Keratinocyte (primary cell): ENCODE measurements at regions not wholly inside any gene's neighbourhood (a gene's known extent, or its start where the extent isn't known, plus 50 kb on each side); places are given as distances from the start of the nearest gene placed in this dataset.

Experiments used
- DNase-seq: peaks from one replicate; pipeline ENCODE4 v3.0.0-alpha.2; 2011; ENCODE audit warnings: low read depth, missing footprints, low spot score
- FAIRE-seq: peaks from 2 replicates; lab custom pipeline; 2011; peaks lifted over from hg19 to GRCh38; lab: Jason Lieb, UNC
- H2AFZ ChIP-seq: 2 replicates; pipeline ENCODE4 v1.6.0; 2012; ENCODE audit warnings: low read length, control low read depth, inconsistent platforms; ENCODE audit not compliant: control insufficient read depth
- H3K27ac ChIP-seq: 2 replicates; pipeline ENCODE4 v1.5.1; 2011; ENCODE audit warnings: low read length; ENCODE audit not compliant: control insufficient read depth, insufficient read depth
- H3K27me3 ChIP-seq: 3 replicates; pipeline ENCODE4 v1.6.0; 2011; ENCODE audit warnings: low read length; ENCODE audit not compliant: control insufficient read depth, insufficient read depth; ENCODE audit errors: extremely low read depth
- H3K36me3 ChIP-seq, 2 experiments: 2 replicates in 1 of 2; 3 replicates in 1 of 2; pipeline ENCODE4 v1.5.1; 2011; ENCODE audit warnings: low read length in 2 of 2, mild to moderate bottlenecking in 1 of 2; ENCODE audit not compliant: control insufficient read depth in 2 of 2, insufficient read depth in 2 of 2; ENCODE audit errors: extremely low read depth in 1 of 2
- H3K4me1 ChIP-seq: 3 replicates; pipeline ENCODE4 v1.5.1; 2011; ENCODE audit warnings: low read length; ENCODE audit not compliant: control insufficient read depth, insufficient read depth; ENCODE audit errors: extremely low read depth
- H3K4me2 ChIP-seq: 3 replicates; pipeline ENCODE4 v1.6.0; 2011; ENCODE audit warnings: low read depth, low read length; ENCODE audit not compliant: control insufficient read depth, insufficient read depth; ENCODE audit errors: extremely low read depth
- H3K4me3 ChIP-seq, 3 experiments: fragments of 200-600 bp in 1 of 3; sonication (generic) in 1 of 3; 2 replicates in 2 of 3; 3 replicates in 1 of 3; pipeline ENCODE4 v1.5.1; 2011 to 2016; ENCODE audit warnings: low read length in 3 of 3, mild to moderate bottlenecking in 3 of 3, control low read depth in 2 of 3, inconsistent platforms in 1 of 3, low read depth in 1 of 3, mixed read lengths in 1 of 3, mixed run types in 1 of 3, moderate library complexity in 1 of 3; ENCODE audit not compliant: control insufficient read depth in 2 of 3, insufficient read depth in 2 of 3; ENCODE audit errors: extremely low read depth in 1 of 3
- H3K79me2 ChIP-seq: 2 replicates; pipeline ENCODE4 v1.6.0; 2012; ENCODE audit warnings: low read length; ENCODE audit not compliant: control insufficient read depth, insufficient read depth
- H3K9ac ChIP-seq: 3 replicates; pipeline ENCODE4 v1.6.0; 2011; ENCODE audit warnings: low read length; ENCODE audit not compliant: control insufficient read depth, insufficient read depth; ENCODE audit errors: extremely low read depth
- H3K9me1 ChIP-seq: 3 replicates; pipeline ENCODE4 v1.6.0; 2011; ENCODE audit warnings: low read length; ENCODE audit not compliant: control insufficient read depth, insufficient read depth; ENCODE audit errors: extremely low read depth
- H3K9me3 ChIP-seq: 2 replicates; pipeline ENCODE4 v1.5.1; 2012; ENCODE audit warnings: low read depth, low read length; ENCODE audit not compliant: control insufficient read depth
- H4K20me1 ChIP-seq: 3 replicates; pipeline ENCODE4 v1.6.0; 2011; ENCODE audit warnings: low read length; ENCODE audit not compliant: control insufficient read depth, insufficient read depth; ENCODE audit errors: extremely low read depth
- EZH2 ChIP-seq: IDR thresholded peaks from one replicate; pipeline ENCODE4 v1.6.1; 2012; ENCODE audit warnings: inconsistent platforms, mild to moderate bottlenecking, low read length, moderate library complexity
- dilution Hi-C: fragments of 300-500 bp; cut with MboI; formaldehyde crosslinking; loops from one replicate; pipeline ENCODE4 v1.7.0; 2020; ENCODE audit warnings: low sequenced_read_pairs; ENCODE audit not compliant: extremely low pct_ligation_motif_present
- TF ChIP-seq, protein P1 (sequence below), 3 experiments: IDR thresholded peaks in 1 of 3; conservative IDR thresholded peaks in 1 of 3; optimal IDR thresholded peaks in 1 of 3; 2 replicates in 2 of 3; 3 replicates in 1 of 3; pipeline versions ENCODE3 to v1.5.1; 2011; ENCODE audit warnings: low read length in 3 of 3, mild to moderate bottlenecking in 3 of 3, moderate library complexity in 2 of 3, control low read depth in 1 of 3, inconsistent platforms in 1 of 3; ENCODE audit not compliant: insufficient read depth in 2 of 3; ENCODE audit errors: extremely low read depth in 1 of 3

DNA sequence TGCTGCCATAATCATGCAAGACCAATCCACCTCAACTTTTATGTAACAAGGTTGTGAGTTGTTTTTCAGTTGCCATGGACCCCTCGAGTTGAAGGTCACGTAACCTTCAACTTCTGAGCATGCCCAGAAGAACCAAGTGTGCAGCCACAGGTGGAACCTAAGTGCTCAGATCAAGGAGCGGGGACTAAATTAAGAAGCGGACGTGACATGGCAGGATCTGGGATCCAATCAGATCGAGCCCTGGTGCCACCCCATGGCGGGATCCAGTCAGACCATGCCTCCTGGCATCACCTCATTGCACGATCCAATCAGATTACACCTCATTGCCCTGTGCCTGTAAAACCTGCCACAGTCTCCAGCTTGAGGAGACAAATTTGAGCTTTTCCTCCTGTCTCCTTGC, 204.5 kb upstream of the CDH5 start:
- Histone ChIP-seq H3K4me3 (no peak overlapping the region), H4K20me1 (no peaks in the 10 kb centered on the region), H3K79me2 (no peaks in the 10 kb centered on the region), H3K9ac (no peak overlapping the region), H3K9me3 (no peaks in the 10 kb centered on the region), H3K27me3 (no peaks in the 10 kb centered on the region), H3K27ac (no peak overlapping the region), H3K9me1 (no peaks in the 10 kb centered on the region), H3K36me3 (no peaks in the 10 kb centered on the region), H3K4me1 (no peaks in the 10 kb centered on the region), H3K4me2 (no peak overlapping the region), H2AFZ (no peak overlapping the region)
- no peak for DNase-seq
- no peak for FAIRE-seq
- dilution Hi-C loops: no loop called here
- no peak for TF ChIP-seq EZH2
- TF ChIP-seq, protein P1, sequence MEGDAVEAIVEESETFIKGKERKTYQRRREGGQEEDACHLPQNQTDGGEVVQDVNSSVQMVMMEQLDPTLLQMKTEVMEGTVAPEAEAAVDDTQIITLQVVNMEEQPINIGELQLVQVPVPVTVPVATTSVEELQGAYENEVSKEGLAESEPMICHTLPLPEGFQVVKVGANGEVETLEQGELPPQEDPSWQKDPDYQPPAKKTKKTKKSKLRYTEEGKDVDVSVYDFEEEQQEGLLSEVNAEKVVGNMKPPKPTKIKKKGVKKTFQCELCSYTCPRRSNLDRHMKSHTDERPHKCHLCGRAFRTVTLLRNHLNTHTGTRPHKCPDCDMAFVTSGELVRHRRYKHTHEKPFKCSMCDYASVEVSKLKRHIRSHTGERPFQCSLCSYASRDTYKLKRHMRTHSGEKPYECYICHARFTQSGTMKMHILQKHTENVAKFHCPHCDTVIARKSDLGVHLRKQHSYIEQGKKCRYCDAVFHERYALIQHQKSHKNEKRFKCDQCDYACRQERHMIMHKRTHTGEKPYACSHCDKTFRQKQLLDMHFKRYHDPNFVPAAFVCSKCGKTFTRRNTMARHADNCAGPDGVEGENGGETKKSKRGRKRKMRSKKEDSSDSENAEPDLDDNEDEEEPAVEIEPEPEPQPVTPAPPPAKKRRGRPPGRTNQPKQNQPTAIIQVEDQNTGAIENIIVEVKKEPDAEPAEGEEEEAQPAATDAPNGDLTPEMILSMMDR (optimal IDR thresholded peaks at IDR 0.05 in 1 of 3, IDR thresholded peaks at IDR 0.05 in 1 of 3, conservative IDR thresholded peaks at IDR 0.05 in 1 of 3; ENCODE audit: extremely low read depth in 1 of 3, insufficient read depth in 2 of 3, low read length in 3 of 3): no peak

DNA sequence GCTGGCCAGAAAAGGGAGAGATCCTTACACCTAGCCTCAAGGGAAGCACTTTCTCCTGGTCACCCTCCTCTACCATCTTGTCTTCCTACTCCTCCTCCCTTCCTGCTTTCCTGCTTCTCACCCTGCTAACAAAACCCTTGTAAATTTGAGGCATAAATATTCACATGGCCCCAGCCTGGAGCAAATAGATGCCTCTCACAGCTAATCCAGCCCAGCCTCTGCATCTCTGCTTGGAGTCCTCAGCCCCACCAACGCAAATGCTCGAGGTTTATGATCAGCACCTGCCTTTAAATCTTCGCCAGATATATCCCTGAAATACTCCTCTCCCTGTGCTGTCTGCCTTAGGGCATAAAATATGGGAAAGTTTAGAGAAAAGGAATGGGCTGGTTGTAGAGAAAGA, 205.2 kb upstream of the CDH5 start:
- Histone ChIP-seq H4K20me1 (no peaks in the 10 kb centered on the region), H3K4me1 (no peaks in the 10 kb centered on the region), H3K27ac (no peak overlapping the region), H3K9ac (no peak overlapping the region), H3K9me3 (no peaks in the 10 kb centered on the region), H3K9me1 (no peaks in the 10 kb centered on the region), H3K4me2 (no peak overlapping the region), H3K79me2 (no peaks in the 10 kb centered on the region), H2AFZ (no peak overlapping the region), H3K27me3 (no peaks in the 10 kb centered on the region), H3K36me3 (no peaks in the 10 kb centered on the region), H3K4me3 (no peak overlapping the region)
- TF ChIP-seq, protein P1 (optimal IDR thresholded peaks at IDR 0.05 in 1 of 3, IDR thresholded peaks at IDR 0.05 in 1 of 3, conservative IDR thresholded peaks at IDR 0.05 in 1 of 3; ENCODE audit: extremely low read depth in 1 of 3, insufficient read depth in 2 of 3, low read length in 3 of 3): no peak
- no peak for FAIRE-seq
- dilution Hi-C loops: no loop called here
- DNase-seq: no peak
